ENCODE measurements at regions not wholly inside any gene's neighbourhood (a gene's known extent, or its start where the extent isn't known, plus 50 kb on each side); places are given as distances from the start of the nearest gene placed in this dataset.

DNA sequence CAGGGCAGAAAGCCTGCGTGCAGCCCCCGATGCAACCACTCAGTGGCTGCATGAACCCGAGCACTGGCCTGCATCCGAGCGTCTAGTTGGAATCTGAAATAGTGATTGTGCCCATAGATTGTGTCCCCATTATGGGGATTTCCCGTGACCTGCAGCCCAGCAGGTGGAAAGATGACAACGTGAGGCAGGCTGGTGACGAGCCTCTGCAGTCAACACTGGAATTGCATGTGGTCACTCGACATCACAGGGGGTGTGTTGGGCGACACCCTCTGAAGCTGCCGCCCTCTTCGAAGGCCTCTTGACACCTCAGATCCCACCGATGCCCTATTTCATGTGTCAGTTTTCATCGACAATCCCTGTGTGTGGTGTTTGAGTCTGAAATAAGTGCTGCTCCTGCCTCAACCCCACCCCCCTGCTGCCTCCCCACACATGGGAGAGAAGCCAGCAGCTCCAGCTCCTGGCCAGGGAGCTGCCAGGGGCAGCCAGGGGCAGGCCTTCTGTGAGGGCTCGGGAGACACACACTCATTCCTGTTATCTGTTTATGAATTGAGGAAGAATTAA lies 172.0 kb upstream of the B3GAT1 start:
- DNase-seq: no peak

DNA sequence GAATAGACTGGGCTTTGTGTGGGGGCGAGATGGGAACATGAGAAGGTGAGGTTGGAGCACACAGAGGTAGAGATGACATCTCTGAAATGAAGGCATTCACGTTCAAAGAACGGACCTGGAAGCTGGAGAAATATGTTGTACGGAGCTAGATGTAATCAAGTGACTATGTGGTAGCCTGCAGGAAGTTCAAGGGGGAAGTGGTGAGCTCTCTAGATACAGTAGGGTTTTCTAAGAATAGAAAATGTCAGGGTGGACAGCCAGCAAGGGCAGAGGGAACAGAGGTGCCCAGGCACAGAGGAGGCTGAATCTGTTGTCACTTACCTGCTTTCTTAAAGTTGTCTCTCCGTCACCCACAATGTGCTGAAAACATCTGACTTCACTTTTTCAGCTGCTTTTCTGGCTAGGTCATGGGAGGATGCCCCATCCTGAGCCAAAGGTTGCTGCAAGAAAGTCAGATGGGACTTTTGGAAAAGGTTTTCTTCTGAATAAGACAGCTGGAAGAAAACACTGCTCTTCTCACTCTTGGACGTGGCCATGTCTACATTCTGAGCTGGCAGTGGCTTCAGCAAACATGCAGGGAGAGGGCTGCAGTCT lies 171.5 kb upstream of the B3GAT1 start:
- DNase-seq: no peak

DNA sequence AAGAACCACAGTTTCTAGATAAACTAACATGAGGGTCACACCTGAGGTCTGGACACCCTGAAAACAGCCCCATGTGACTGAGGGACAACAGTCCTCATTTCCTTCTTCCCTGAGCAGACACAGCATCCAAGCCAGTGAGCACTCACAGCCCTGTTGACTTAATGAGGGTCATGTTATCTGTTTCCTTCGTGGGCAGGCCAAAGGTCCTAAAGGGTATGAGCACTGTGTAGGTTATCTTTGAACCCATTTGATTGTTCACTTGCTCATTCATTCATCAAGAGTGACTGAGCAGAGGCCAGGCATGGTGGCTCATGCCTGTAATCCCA lies 170.7 kb upstream of the B3GAT1 start:
- no peak for DNase-seq

DNA sequence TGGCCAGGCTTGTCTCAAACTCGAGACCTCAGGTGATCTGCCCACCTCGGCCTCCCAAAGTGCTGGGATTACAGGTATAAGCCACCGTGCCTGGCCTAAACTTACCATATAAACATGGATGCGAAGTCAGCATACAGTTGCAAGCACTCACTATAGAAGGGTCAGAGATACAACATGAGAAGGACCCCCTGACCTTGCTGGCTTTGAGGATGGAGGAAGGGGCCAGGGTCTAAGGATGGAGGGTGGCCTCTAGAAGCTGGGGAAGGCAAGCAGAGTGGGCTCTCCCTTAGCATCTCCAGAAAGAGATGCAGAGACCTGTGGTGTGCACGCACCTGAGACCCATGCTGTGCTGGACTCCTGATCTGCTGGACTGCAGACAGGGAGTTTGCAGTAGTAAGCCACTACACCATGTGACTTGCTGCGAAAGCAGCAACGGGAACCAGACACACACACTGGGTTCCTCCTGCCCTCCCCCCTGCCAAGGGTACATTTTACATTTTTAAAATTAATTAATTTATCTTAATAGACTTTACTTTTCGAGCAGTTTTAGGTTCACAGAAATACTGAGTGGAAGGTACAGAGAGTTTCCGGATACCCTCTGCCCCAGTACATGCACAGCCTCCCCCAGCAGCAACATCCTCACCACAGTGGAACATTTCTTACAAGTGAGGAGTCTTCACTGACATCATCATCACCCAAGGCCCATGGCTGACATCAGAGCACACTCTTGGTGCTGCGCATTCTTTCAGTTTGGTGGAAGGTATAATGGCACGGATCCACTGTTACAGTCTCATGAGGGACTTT lies 170.1 kb upstream of the B3GAT1 start:
- DNase-seq: no peak

DNA sequence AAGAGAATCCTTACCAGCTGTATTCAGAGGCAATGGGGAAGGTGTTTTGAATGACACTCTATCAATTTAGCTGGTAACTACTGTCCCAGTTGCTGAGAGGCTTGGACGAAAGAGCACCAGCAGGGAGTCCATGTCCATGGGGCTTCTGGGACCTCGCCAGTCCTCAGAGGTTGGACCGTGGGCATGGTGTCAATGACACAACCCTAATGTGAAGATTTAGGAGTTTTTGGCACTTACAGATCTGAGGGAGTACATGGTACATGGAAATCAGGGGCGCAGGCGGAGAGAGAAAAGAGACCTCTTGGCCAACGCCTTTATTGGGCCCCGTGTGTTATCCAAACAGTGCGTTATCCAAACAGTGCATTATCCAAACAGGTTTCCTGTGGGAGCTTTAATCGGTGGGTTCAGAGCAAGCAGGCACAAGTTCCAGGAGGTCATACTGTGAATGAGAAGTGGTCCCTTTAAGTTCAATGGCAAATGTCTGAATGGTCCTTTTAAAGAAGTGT lies 169.1 kb upstream of the B3GAT1 start:
- no peak for DNase-seq

DNA sequence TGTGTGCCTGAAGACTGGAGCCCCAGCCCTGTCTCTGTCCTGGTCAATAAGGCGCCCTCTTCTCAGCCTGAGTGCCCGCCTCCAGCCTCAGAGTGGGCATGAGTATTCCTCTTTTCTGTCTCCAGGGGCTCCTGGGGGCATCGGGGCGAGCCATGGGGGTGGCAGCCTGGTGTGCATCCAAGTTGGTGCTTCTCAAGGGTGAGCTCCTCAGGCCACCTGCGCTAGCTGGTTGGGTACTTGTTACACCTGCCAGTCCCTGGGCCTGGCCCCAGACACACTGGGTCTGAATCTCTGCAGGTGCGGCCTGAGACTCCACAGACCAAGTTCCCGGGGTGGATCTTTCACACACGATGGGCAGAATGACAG lies 168.6 kb upstream of the B3GAT1 start:
- no peak for DNase-seq

DNA sequence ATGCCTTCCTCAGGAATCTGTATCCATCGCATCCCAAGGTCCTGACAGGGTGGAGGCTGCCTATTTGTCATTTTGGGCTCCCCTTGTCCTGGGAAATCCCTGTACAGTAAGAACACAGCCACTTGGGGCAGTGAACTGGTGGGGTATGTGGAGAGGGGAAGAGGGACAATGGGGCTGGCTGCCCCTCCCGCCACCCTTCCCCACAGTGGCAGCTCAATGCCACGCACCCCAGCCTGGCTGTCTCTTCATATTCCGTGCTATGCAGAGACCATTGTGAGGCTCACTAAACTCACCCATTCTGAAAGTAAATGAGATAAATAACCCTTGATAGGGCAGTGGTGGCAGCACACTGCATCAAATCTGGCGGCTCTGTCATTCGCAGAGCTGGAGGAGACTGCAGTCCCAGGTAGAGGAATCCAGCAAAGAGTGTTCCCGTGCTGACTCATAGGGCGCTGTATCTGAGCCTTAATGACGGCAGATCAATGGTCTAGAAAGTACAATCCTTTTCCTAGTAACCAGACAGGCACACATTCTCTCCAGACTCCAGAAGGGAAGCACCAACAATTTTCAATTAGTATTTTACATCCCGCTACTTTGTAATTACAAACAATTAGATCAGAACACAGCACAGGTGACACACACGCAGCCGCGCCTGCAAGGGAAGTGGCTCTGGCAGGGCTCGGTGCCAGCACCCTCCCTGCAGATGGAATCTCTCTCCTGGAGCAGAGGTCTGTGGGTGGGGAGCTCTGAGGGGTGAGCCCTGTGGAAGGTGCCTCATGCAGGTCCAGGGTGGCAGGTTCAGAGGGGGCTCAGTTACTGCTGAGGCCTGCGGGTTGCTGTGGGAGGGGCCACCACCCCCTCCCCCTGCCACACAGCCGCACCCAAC lies 167.9 kb upstream of the B3GAT1 start:
- no peak for DNase-seq

DNA sequence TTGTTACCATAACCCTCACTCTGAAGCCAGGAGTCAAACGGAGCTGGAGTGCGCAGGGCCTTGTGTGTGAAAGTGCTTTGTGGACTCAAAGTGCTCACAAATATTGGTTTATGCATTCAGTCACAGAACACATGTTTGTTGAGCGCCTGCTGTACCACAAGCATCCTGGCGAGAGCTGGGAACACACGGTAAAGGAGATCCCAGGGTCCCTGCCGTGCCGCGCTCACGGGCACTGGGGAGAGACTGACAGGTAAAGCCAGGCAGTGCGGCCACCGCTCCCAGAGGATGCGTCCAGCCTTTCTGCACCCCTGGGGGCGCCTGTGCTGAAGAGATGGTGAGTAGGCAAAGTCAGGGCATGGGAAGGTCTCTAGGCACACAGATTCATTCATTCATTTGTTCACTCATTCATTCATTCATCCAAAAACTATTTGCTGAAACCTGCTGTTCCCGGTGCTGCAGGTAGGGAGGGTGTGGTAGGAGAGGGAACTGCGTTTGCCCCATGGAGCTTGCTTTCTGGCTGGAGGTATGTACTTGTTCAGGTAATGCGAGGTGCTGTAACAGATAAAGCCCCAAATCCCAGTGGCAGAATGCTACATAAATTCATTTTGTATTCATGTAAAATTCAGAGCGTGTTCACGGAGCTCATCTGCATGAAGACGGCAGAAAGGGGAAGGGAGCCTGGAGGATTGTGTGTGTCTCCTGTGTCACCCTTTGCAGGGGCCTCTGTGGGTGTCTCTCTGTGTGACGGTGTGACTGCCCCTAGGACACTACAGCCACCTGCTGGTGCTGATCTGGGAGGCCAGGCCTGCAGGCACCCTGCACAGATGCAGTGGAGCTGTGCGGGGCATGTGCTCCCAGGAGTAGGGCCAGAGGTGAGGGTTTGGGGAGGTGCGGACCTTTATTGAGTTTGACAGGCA lies 167.0 kb upstream of the B3GAT1 start:
- DNase-seq: peak; percentile 9

DNA sequence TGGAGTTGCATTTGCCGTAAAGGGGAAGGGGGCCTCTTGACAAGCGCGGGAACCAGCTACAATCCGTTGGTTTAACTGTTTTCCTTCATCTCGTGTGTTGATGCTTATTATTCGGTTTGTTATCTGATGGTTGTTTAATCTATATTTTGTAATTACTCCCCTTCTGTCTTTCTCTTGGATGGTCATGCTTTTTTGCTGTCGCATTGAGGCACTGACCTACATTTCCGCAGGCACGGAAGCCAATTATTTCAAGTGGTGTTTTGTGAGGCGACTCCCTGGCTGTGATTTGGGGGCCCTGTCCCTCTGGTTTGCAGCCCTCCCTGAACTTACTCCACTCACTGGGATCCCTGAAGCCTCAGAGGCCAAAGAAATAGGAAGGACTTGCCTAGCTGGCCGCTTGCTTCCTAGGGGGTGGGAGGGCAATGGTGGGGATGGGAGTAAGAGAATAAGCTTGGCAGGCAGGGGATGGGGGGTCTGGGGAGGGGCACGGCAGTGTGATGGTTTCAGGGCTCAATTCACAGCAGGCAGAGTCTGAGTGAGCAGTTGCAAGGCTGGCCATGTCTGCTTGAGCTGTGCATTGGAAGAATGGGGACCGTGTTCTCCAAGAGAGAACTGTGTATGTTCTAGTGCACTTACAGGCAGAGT lies 165.8 kb upstream of the B3GAT1 start:
- no peak for DNase-seq

DNA sequence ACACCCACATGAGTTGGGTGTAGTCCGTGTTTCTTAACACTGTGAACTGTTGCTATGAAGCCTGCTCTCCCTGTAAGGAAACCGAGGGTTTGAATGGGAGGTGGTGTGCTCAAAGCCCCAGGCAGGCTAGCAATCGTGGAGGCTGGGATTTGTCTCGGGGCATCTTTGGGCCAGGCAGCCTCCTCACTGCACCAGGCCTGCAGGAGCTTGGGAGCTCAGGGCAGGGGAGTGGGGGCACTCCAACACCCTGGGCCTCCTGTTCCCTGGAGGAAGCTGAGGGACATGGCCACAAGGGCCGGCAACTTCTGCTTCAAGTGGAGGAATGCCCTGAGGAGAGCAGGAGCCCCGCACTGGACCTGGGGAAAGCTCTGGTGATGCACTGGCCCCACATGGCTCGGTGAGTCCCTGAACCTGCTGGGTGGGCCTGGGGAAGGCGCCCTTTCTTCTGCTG lies 164.7 kb upstream of the B3GAT1 start:
- DNase-seq: no peak

DNA sequence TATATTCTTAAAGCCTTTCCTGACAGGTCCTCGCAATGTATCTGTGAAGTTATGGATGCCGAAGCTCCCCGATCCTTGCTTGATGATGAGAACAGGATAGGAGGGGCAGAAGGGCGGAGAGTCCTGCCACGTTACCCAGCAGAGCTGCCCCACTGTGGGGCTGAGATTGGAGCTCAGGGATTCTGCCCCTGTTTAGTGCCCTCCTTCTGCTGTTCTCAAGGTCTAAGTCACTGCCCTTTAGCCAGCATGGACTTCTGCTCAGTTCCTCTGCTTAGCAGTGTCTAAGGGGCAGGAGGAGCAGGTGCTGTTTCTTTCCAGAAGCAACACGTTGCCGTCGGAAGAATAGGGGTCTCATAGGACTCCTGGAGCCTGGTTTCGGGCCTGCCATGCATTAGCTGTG lies 164.2 kb upstream of the B3GAT1 start:
- no peak for DNase-seq

DNA sequence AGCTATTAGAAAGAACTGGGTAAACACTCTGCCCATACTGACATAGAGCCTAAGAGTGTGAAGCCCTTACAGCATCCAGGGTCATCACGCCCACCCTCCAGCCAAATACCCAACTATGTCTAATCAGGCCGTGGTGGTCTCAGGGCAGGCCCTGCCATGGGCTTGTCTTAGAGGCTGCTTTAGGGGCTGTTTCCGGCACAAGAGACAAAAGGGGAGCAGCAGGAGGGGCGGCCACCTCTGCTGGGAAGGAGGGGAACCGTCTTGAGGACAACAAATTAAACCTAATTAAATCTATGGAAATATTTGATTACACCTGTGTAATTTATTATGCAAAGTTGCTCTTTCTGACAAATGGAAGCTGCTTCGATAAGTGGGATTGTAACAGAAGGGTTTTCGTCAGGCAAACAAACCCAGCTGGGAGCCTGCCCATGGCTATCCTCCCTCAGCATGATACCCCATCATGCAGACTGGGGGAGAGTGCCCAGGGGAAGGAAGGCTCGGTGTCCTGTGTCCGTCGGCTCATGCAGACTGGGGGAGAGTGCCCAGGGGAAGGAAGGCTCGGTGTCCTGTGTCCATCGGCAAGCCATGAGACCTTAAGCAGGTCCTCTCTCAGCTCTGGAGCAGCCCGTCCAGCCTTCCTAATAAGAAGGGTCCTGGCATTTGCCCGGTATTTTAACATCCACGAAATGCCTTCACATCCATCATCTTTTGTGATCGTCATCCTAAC lies 163.6 kb upstream of the B3GAT1 start:
- DNase-seq: no peak

DNA sequence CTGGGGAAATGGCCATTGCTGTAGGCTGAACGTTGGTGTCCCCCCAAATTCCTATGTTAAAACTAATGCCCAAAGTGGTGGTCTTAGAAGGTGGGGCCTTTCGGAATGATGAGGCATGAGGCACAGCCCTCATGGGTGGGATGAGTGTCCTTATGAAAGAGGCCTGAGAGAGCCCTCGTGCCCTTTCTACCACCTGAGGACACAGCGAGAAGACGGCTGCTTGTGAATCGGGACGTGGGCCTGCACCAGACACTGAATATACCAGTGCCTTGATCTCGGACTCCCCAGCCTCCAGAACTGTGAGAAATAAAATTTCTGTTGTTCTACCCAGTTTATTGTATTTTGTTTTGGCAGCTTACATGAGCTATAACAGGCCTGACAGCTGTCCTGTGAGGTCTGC lies 162.9 kb upstream of the B3GAT1 start:
- no peak for DNase-seq

DNA sequence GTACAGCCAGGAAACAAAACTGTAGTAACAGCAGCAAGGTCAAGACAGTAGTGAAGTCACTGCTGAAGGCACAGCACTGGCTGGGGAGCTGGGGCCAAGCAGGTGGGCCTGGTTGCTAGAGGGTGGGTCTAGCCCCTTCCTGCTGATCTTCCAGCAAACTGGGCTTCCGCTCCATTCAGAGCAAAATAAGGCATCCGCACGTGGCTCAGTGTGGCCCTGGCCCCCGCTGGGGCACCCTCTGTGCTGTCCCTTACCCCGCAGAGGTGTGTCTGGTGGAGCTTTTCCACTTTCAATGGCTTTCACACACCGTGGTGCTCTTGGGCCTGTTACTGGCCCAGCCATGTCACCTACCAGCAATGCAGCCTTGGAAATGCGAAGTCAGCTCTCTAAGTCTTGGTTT lies 162.4 kb upstream of the B3GAT1 start:
- DNase-seq: no peak

DNA sequence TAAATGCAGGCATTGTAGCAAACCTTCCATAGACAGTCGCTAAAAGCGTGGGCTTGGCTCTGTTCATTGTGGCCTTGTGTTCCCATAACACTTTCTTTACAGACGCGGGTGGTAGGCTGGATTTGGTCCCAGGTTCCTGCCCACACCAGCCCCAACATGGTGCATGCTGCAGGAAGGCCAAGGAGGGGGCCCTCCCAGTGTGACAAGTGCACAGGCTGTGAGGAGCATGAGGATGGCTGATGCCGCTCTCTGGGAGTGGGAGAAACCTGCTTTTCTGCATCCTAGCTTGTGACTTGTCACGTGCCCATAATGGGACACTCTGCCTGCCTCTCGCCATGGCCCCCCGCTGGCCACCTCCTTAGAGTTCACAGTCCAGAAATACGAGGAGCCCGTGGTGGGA lies 161.8 kb upstream of the B3GAT1 start:
- no peak for DNase-seq

DNA sequence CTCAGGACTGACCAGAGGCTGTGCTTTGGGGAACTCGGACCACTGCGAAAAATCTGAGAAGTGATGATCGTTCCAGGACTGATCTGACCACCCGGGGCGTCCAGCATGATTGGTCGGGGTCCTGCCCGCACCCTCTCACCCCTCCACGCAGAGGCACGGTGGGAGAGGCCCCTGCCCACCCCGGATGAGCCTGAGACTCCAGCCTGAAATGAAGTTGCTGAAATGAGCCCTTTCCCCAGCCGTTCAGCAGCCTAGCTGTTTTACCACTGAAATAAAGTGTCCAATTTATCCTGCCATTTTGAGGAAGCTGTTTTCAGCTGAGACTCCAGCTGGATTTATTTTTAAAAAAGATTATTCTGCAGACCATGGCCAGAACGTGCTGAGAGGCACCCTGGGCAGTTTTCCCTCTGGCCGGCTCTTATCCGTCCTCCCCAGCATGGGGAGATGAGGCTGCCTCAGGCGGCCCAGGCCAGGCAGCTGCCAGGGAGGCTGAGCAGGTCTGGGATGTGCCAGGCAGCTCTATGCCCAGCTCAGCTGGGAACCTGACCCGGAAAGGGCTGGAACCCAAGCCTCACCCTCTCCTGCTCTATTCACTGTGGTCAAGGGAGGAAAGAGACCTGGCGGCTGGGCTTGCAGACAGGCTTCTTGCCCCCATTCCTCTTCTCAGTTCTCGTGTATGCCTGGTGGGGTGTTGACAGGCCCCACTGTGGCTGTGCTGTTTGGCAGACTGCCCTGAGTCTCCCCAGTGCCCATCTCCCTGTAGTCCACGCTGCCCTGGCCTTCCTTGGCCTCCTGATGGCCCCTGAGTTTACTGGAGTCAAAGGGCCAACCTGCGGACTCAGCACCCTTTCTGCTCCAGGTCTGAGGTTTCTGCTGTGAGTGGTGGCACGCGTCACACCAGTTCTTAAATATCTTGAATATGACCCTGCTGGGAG lies 161.0 kb upstream of the B3GAT1 start:
- DNase-seq: no peak

DNA sequence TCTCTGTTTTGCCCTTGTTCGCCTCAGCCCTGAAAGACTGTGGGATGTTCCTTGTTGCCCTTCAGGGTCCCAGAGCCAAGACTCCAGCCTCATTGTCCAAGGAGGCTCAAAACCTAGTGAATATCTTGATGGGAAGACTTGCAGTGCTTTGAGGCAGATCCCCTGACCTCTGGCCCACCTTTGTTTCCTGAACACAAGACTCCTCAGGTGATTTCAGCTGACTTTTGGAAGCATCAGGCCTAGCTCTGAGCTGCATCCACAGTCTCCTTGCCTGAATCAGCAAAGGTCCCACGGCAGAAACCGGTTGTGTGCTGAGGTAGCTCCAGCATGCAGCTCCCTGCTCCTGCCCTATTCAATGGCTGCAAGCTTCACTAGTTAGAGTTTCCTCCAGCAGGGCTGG lies 159.3 kb upstream of the B3GAT1 start:
- no peak for DNase-seq

DNA sequence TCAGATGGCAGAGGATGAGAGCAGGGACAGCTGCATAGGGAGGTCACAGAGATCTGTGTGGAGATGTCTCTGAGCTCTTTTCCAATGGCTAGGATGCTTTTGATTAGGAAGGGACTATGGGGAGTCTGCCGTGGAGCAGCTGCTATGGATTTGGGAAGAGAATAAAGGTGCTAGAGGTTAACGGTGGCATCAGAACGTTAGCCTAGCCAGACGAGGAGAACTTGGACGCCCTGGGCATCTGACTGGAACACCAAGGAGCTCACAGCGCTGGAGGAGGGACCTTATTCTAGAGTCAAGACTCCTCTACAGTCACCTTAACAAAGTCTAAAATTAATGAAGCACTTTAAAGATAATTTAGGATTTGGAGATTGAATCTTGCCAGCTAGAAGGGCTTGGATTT lies 157.2 kb upstream of the B3GAT1 start:
- DNase-seq: no peak

DNA sequence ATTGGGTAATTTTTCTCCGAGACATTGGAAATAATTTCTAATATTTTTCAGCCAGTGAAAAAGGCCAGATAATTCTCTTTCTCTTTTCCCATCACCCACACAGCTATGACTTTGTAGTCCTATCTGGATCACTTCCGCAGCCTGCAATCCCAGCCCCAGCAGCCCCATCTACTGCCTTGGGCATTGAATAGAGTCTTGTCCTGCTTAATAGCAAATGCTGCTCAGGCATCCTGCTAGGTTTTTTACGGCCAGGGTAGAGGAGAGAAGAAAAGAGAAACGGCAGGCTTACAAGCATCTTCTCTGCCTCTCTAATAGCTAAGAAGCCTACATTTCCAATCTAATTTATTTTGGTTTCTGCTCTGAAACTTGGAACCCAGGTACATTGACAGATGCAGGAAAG lies 154.3 kb upstream of the B3GAT1 start:
- DNase-seq: no peak

DNA sequence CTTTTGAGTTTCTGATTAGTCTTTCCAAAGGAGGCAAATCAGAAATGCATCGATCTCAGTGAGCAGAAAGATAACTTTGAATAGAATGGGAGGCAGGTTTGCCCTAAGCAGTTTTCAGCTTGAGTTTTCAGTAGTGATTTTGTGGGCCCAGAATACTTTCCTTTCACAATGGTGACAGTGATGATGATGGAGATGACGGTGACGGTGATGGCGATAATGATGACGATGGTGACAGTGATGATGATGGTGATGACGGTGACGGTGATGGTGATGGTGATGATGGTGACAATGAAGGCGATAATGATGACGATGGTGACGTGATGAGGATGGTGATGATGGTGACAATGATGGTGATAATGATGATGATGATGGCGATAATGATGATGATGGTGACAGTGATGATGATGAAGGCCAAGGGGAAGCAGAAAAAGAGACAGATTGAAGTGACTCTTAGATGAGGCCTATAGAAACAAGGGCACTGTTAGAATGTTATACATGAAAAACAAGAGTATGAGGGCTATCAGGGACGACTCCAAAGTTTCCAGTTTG lies 153.4 kb upstream of the B3GAT1 start:
- no peak for DNase-seq
